Heart right ventricle (tissue), 16 donors: ENCODE measurements at regions not wholly inside any gene's neighbourhood (a gene's known extent, or its start where the extent isn't known, plus 50 kb on each side); places are given as distances from the start of the nearest gene placed in this dataset.
A peak's percentile ranks its signal among the peaks of the same experiment; 100 is the strongest.

ENCODE experiments used
- ATAC-seq, 8 donors: fragments of 200-7000 bp; cut with Tn5 transposase; one replicate each; pipeline ENCODE4 v1.9.1; 2020; ENCODE audit warnings: mild to moderate bottlenecking in 8 of 8, moderate library complexity in 8 of 8, moderate number of reproducible peaks in 1 of 8
- DNase-seq, 2 donors: peaks; one replicate each; pipeline ENCODE4 v3.0.0-alpha.2; 2020
- H3K27ac ChIP-seq, 10 donors: fragments of 200-600 bp; sonication (generic) in 2 of 10; one replicate each; pipeline versions ENCODE4 v1.5.0 to v1.8.0; 2020 to 2022; ENCODE audit warnings: mild to moderate bottlenecking in 3 of 10
- H3K27me3 ChIP-seq, 7 donors: fragments of 200-600 bp; one replicate each; pipeline ENCODE4 v1.8.0; 2021 to 2022; ENCODE audit warnings: mild to moderate bottlenecking in 2 of 7
- H3K36me3 ChIP-seq, 9 donors: fragments of 200-600 bp; sonication (generic) in 1 of 9; one replicate each; pipeline versions ENCODE4 v1.5.0 to v1.8.0; 2020 to 2022; ENCODE audit warnings: mild to moderate bottlenecking in 2 of 9
- H3K4me1 ChIP-seq, 9 donors: fragments of 200-600 bp; sonication (generic) in 1 of 9; one replicate each; pipeline versions ENCODE4 v1.5.0 to v1.8.0; 2020 to 2022; ENCODE audit warnings: mild to moderate bottlenecking in 4 of 9
- H3K4me3 ChIP-seq, 10 donors: fragments of 200-600 bp; sonication (generic) in 2 of 10; one replicate each; pipeline versions ENCODE4 v1.5.0 to v1.8.0; 2020 to 2022; ENCODE audit warnings: mild to moderate bottlenecking in 7 of 10, moderate library complexity in 2 of 10
- H3K9me3 ChIP-seq, 11 donors: fragments of 200-600 bp in 10 of 11; sonication (generic) in 2 of 11; one replicate each; pipeline versions ENCODE4 v1.5.0 to v1.8.0; 2013 to 2022; ENCODE audit warnings: mild to moderate bottlenecking in 2 of 11, control low read depth in 1 of 11, moderate library complexity in 1 of 11
- CTCF ChIP-seq, 9 donors: fragments of 200-600 bp; sonication (generic) in 2 of 9; IDR thresholded peaks; one replicate each; pipeline versions ENCODE4 v1.5.0 to v1.8.0; 2021 to 2022; ENCODE audit warnings: antibody characterized with exemption in 9 of 9, mild to moderate bottlenecking in 5 of 9, moderate library complexity in 1 of 9
- WGBS, 2 donors: extraction: QIAGEN DNeasy Blood & Tissue Kit; methylation state at CpG; one replicate each; pipeline ENCODE4 v1.1.7; 2013; ENCODE audit warnings: inconsistent platforms in 1 of 2; 5-methylcytosine and 5-hydroxymethylcytosine counted together
- intact Hi-C, 10 donors: fragments of 100-400 bp; cut with DNase I; formaldehyde crosslinking; loops; one replicate each; pipeline versions ENCODE4 v1.11.1 to v1.14.2; 2022
- donor health status: Arrhythmogenic right ventricular cardiomyopathy.
- donor health status: ischemic (EF 13 %, LVEDD 7.1; RV severe dilation, severe dysfunction).
- donor health status: healthy with polysubstance abuse.
- donor health status: DM: no; HTN: yes; CAD: no.
- donor health status: DM: no; HTN: no; CAD: no.
- donor health status: ischemic (EF 25% LVEDD 6.9; RV normal size, moderate dysfunction).
- donor health status: ischemic (EF 25% LVEDD 5.7; RV mildly dilated, moderate dysfunction).
- donor health status: healthy.
- donor health status: DM: yes; HTN: yes; CAD: no.
- donor health status: Ischemic cardiomyopathy.
- donor health status: ischemic (EF 35%, LVEDD 5.7; RV mildly dilated, moderate dysfunction).
- donor health status: nonischemic (EF 11% LVEDD 7.7; RV severe dilation, severe dysfunction).
- donor health status: DM: yes; HTN: yes; CAD: no.
- donor health status: PGD.
- donor health status: ischemic (EF 29% LVEDD 5.4; RV normal size, mild dysfunction).
- donor health status: nonischemic (EF 23%, LVEDD 6.1; RV moderate dilation, normal function).

- no peak for TF ChIP-seq CTCF (IDR thresholded peaks at IDR 0.05)
- H3K4me1 ChIP-seq: no peaks in the 10 kb centered on the region
- ATAC-seq: peak in 4 of 8 donors; percentile 30 to 39 (median 31)
- H3K27me3 ChIP-seq: peaks cover 0 to 57% (median 30%) of the 10 kb centered on the region in 7 donors
- no peak overlapping the region for H3K4me3 ChIP-seq
- H3K27ac ChIP-seq: no peak overlapping the region
- peak in 1 of 2 donors; percentile 35 for DNase-seq
- H3K36me3 ChIP-seq: no peaks in the 10 kb centered on the region
- no peaks in the 10 kb centered on the region for H3K9me3 ChIP-seq
- 90 to 94% methylated on average over 1 of the region's 1 CpG for WGBS, 2 donors
- intact Hi-C loops: no loop called here
Observed at GRCh38 chr2:120436460-120436739, 90.5 kb downstream of the INHBB start.

DNA sequence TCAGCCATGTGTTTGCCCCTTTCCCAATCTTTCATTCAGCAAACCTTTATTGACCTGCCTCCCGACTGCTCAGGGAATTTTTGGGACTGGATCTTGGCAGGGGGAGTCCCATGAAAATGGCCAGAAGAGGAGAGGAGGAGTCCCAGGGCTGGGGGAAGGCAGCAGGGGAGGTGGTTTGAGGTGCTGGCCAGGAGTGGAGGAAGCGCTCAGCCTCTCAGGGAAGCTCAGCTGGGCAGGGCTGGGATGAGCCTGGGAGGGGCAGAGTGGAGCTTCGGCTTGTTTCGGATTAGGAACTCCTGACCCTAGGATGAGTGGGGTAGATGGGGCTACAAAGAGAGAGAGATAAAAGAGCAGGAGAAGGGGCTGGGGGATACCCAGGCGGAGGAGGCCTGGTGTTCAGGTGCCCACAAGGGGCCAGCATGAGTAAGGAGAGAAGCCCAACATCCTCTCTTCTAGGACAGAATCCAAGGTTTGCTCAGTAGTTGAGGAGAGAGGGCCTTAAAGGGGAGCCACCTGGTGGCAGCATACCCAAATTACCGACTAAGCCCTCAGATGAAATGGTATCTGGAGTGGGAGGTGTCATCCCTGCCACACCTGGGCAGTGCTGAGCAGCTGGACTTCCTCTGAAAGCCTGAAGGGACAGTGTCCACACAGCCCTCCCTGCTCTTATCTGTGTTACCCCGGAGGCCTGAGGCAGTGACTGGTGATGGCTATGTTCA, 91.1 kb downstream of the INHBB start:
- 72 to 76% methylated on average over 7 of the region's 7 CpGs for WGBS, 2 donors

GRCh38 chr2:120437604-120438000, 91.7 kb downstream of the INHBB start:
- Histone ChIP-seq H3K27me3 (peaks cover 0 to 64% (median 41%) of the 10 kb centered on the region in 7 donors), H3K9me3 (no peaks in the 10 kb centered on the region), H3K36me3 (no peaks in the 10 kb centered on the region), H3K4me1 (peaks cover 4 to 10% (median 10%) of the 10 kb centered on the region in 9 donors), H3K27ac (no peak overlapping the region), H3K4me3 (no peak overlapping the region)
- 87 to 91% methylated on average over 10 of the region's 10 CpGs for WGBS, 2 donors
- intact Hi-C loops: no loop called here
- DNase-seq (no peak), ATAC-seq (no peak)
- no peak for TF ChIP-seq CTCF (IDR thresholded peaks at IDR 0.05)

More for the DNA sequence above, 91.1 kb downstream of the INHBB start:
- no peaks in the 10 kb centered on the region for H3K9me3 ChIP-seq
- H3K4me1 ChIP-seq: peaks cover 0 to 4% (median 4%) of the 10 kb centered on the region in 9 donors
- ATAC-seq (no peak), DNase-seq (no peak)
- peaks cover 0 to 62% (median 35%) of the 10 kb centered on the region in 7 donors for H3K27me3 ChIP-seq
- no peak overlapping the region for H3K4me3 ChIP-seq
- peak in 7 of 9 donors; percentile 16 to 39 (median 26) for TF ChIP-seq CTCF (IDR thresholded peaks at IDR 0.05)
- no peak overlapping the region for H3K27ac ChIP-seq
- H3K36me3 ChIP-seq: no peaks in the 10 kb centered on the region
- intact Hi-C loops: no loop called here

DNA sequence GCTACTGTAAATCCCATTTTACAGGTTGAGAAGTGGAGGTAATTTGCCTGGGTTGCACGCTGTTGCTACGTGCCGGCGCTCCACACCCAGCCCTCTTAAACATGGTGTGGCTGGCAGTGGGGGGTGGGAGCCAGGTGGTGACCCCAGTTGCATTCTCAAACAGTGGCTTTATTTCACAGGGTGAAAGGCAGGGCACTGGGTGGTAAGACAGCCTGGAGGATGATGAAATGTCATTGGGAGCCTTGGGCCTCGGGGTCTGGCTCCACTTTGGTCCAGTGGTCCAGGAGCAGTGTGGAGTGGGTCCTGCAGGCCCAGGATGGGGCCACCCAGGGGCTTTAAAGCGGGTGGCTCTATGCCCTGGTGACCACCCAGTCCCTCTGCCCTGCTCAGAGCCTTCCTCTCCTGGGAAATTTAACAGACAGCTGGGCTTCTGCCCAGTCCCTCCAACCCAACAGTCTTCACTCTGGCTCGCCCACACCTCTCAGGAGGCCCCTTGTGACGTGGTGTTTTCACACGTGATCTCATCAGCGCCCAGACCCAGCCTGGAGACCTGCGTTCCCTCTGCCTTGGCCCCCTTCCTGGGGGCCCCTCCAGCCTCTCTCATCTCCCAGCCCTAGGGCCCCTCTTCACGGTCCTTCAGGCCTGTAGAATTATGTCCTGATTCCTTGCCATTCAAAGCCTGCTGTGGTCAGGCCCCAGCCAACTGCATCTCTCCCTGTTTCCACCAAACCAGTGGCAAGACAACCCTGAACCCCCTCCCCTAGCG, 92.5 kb downstream of the INHBB start:
- Histone ChIP-seq H3K27ac (no peak overlapping the region), H3K4me1 (peaks cover 8 to 17% (median 15%) of the 10 kb centered on the region in 9 donors), H3K36me3 (no peaks in the 10 kb centered on the region), H3K27me3 (peaks cover 0 to 68% (median 50%) of the 10 kb centered on the region in 7 donors), H3K4me3 (no peak overlapping the region), H3K9me3 (no peaks in the 10 kb centered on the region)
- intact Hi-C loops: no loop called here
- WGBS, 2 donors: 91% methylated on average over 13 of the region's 13 CpGs
- TF ChIP-seq CTCF (IDR thresholded peaks at IDR 0.05): no peak
- ATAC-seq (no peak), DNase-seq (no peak)
